ENCODE measurements at regions not wholly inside any gene's neighbourhood (a gene's known extent, or its start where the extent isn't known, plus 50 kb on each side); places are given as distances from the start of the nearest gene placed in this dataset.
A peak's percentile ranks its signal among the peaks of the same experiment; 100 is the strongest.

DNA sequence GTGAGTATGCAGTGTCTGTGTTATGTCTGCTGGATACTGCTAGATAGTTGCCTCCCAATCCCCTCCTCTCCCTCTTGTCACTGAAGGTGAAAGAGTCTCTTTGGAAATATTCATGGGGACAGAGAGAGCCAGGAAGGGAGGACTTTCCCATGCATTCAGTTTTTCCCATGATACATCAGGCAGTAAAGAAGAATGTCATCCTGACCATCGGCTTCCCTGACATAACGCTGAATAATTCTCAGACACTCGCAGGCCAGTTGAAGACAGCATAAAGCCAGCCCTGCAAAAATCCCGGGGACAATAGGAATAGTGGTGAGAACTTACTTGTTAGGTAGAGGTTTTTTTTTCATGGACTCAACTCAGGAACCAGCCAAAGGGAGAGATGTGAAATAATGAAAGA is 58.1 kb downstream of the KLF4 start:
- TF ChIP-seq, protein P1, sequence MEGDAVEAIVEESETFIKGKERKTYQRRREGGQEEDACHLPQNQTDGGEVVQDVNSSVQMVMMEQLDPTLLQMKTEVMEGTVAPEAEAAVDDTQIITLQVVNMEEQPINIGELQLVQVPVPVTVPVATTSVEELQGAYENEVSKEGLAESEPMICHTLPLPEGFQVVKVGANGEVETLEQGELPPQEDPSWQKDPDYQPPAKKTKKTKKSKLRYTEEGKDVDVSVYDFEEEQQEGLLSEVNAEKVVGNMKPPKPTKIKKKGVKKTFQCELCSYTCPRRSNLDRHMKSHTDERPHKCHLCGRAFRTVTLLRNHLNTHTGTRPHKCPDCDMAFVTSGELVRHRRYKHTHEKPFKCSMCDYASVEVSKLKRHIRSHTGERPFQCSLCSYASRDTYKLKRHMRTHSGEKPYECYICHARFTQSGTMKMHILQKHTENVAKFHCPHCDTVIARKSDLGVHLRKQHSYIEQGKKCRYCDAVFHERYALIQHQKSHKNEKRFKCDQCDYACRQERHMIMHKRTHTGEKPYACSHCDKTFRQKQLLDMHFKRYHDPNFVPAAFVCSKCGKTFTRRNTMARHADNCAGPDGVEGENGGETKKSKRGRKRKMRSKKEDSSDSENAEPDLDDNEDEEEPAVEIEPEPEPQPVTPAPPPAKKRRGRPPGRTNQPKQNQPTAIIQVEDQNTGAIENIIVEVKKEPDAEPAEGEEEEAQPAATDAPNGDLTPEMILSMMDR (IDR thresholded peaks at IDR 0.05; ENCODE audit: control extremely low read depth, extremely low read depth, low read depth, missing control alignments), result no peak
- no peak for DNase-seq (ENCODE audit: extremely low spot score)
- ChIA-PET POLR2A (no interaction called here), CTCF (interaction anchor here (1.2 kb wide), 1 partner anchor 10 kb away, joined by 3 read pairs; no protein-coding TSS in a partner anchor)

DNA sequence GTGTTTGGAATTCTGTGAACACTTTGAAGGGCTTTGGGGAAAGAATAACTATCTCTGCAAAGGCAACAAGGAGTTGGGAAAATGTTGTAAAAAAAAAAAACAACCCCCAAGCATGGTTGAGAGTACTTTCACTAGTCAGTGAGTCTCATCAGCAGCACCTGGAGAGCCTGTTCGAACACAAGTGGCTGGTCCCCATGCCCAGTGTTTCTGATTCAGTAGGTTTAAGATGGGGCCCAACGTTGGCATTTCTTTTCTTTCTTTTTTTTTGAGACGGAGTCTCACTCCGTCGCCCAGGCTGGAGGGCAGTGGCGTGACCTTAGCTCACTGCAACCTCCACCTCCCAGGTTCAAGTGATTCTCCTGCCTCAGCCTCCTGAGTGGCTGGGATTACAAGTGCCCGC is 59.5 kb downstream of the KLF4 start:
- CTCF ChIA-PET, result interaction anchor here (0.9 kb wide), 1 partner anchor 15 kb away, joined by 3 read pairs; no protein-coding TSS in a partner anchor
- no peak for DNase-seq (ENCODE audit: extremely low spot score)
- TF ChIP-seq, protein P1 (IDR thresholded peaks at IDR 0.05; ENCODE audit: control extremely low read depth, extremely low read depth, low read depth, missing control alignments), result no peak
- POLR2A ChIA-PET, result no interaction called here

DNA sequence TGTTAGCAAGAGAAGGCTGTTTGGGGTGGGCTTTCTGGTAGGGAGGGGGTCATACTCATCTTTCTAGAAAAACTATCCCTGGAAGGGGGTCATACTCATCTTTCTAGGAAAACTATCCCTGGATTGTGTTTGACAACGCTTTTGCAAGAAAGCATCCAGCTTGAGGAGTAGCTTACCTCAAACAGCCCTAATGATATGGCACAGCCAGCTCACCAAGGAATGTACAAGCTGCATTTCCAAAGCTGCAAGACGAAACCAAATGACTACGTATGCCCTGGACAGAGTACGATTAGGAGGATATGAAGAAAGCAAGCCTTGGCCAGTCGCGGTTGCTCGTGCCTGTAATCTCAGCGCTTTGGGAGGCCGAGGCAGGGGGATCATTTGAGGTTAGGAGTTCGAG is 63.4 kb downstream of the KLF4 start:
- ChIA-PET CTCF (interaction anchor here (0.7 to 7.3 kb wide), 17 partner anchors 9 to 1528 kb away, joined by 3 to 36 read pairs (median 4); no protein-coding TSS in a partner anchor), POLR2A (no interaction called here)
- no peak for DNase-seq (ENCODE audit: extremely low spot score)
- TF ChIP-seq, protein P1 (IDR thresholded peaks at IDR 0.05; ENCODE audit: control extremely low read depth, extremely low read depth, low read depth, missing control alignments), result no peak

DNA sequence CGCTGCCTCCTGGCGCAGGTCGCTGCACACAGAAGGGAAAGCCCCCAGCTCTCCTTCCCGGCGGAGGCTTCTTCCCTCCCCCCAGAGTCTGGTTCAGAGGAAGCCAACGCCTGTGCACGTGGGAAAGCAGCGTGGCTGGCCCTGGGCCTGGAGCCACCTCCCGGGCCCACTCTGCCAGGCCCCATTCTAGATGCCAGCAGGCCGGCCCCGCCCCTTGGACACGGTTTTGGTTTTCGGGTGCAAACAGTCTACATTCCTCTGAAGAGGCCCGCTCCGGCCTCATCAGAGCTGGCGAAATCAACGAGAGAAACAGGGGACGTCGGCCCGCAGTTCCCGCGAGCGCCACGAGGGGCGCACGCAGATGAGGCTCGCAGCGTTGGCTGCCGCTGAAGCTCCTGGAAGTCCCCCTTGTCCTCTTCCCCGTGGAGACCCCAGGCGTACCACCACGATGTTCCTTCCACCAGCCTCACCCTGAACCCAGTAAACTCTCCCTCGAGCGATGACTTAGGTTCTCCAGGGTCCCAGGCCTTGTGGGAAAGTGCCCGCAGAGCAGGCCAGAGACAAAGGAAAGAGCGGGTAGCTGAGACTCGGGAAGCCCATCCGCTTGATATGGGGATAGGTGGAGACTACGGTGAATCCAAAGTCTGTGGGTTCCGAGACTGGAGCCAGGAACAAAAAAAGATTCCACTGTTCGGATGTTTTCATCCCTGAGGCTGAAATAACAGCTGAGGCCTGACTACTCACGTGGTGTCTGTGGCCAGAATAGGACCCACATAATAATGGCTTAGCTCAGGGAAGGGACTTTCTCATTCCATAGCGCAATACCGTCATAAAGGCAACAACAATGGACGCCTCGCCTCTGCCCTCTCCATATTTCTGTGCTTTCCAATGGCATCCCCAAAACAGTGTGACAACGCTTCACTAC is 64.2 kb downstream of the KLF4 start:
- peak; percentile 73 for DNase-seq (ENCODE audit: extremely low spot score)
- ChIA-PET CTCF (interaction anchor here (0.7 to 7.3 kb wide), 29 partner anchors 8 to 1528 kb away, joined by 3 to 36 read pairs (median 4); no protein-coding TSS in a partner anchor), POLR2A (no interaction called here)

DNA sequence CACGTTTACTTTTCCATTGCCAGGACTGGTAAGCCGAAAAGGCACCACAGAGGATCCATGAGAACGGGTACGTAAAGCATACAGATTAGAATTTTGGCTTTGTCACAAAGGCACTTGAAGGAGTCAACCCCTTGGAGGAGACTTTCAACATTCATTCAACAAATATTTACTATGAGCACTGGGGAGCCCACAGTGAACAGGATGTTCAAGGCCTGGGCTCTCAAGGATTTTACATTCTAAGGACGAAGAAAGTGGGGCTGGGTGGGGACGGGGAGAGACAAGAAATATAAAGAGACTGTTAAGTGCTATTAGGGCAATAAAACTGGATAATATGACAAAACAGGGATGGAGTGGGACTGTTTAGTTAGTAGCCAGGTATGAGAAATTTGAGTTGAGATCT is 66.0 kb downstream of the KLF4 start:
- no peak for DNase-seq (ENCODE audit: extremely low spot score)
- POLR2A ChIA-PET, result no interaction called here
- CTCF ChIA-PET, result interaction anchor here (0.9 to 7.3 kb wide), 7 partner anchors 9 to 1338 kb away, joined by 3 to 36 read pairs (median 8); no protein-coding TSS in a partner anchor
- TF ChIP-seq, protein P1 (IDR thresholded peaks at IDR 0.05; ENCODE audit: control extremely low read depth, extremely low read depth, low read depth, missing control alignments), result no peak

More for the DNA sequence above, 64.2 kb downstream of the KLF4 start:
- TF ChIP-seq, protein P1 (IDR thresholded peaks at IDR 0.05; ENCODE audit: control extremely low read depth, extremely low read depth, low read depth, missing control alignments), result peak; percentile 87

DNA sequence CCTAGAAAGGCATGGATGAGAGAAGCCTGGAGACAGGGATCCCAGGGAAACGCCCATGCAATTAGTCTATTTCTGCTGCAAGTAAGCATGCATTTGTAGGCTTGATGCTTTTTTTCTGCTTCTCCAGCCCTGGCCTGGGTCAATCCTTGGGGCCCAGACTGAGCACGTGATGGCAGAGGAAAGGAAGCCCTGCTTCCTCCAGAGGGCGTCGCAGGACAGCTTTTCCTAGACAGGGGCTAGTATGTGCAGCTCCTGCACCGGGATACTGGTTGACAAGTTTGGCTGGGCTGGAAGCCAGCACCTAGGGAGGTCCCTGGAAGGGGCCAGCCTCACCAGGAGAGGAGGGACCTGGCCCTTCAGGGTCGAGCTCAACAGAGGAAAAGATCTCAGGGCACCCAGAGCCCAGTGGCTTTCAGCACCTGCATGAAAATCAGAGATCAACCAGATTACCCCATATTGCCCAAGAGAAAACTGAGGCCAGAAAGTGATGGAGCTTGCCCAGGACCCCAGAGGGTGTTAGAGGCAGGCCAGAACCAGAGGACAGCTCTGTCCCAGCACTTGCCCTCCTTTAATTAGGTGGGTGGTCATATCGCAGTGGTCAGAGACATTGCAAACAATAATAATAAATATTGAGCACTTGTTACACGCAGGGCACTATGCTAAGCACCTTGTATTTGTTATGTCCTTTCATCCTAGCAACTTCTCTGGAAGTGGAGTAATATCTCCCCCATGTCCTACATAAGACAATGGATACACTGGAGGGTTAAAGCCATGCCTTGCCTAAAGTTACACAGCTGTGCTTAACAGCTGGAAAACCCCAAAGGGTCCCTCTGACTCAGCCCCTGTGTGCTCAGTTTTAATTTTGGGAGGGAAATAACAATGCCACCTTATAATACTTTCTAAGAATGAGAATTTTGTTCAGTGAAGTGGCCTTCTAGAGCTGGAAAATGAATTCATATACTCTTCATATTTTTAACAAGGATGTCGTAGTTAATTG is 67.1 kb downstream of the KLF4 start:
- peak; percentile 40 for DNase-seq (ENCODE audit: extremely low spot score)
- ChIA-PET CTCF (interaction anchor here (0.7 to 7.3 kb wide), 17 partner anchors 10 to 1339 kb away, joined by 3 to 36 read pairs (median 4); no protein-coding TSS in a partner anchor), POLR2A (no interaction called here)
- TF ChIP-seq, protein P1 (IDR thresholded peaks at IDR 0.05; ENCODE audit: control extremely low read depth, extremely low read depth, low read depth, missing control alignments), result peak; percentile 38

All from GM10248 (cell line).